Mesendoderm (in vitro differentiated cells): ENCODE measurements at regions not wholly inside any gene's neighbourhood (a gene's known extent, or its start where the extent isn't known, plus 50 kb on each side); places are given as distances from the start of the nearest gene placed in this dataset.

Experiments
- DNase-seq: peaks from one replicate; pipeline ENCODE4 v3.0.0; 2013
- H2AK5ac ChIP-seq: 2 replicates; pipeline ENCODE4 v1.6.1; 2013; ENCODE audit warnings: low read length, inconsistent platforms
- H2BK120ac ChIP-seq: 2 replicates; pipeline ENCODE4 v1.6.1; 2013; ENCODE audit warnings: low read depth, mild to moderate bottlenecking, low read length, moderate library complexity, mixed read lengths
- H2BK15ac ChIP-seq: replicated peaks from 2 replicates; pipeline ENCODE4 v1.6.1; 2013; ENCODE audit warnings: low read depth, mild to moderate bottlenecking, moderate library complexity
- H2BK5ac ChIP-seq: 2 replicates; pipeline ENCODE4 v1.6.1; 2013; ENCODE audit warnings: low read length, inconsistent platforms
- H3K18ac ChIP-seq: 2 replicates; pipeline ENCODE4 v1.6.1; 2013; ENCODE audit warnings: mild to moderate bottlenecking, low read length, mixed read lengths
- H3K23ac ChIP-seq: one replicate; pipeline ENCODE4 v1.6.1; 2013; ENCODE audit warnings: low read length
- H3K27ac ChIP-seq: 2 replicates; pipeline ENCODE4 v1.5.1; 2013; ENCODE audit warnings: low read depth, mild to moderate bottlenecking, inconsistent platforms, low read length, moderate library complexity
- H3K27me3 ChIP-seq: 2 replicates; pipeline ENCODE4 v1.6.1; 2013; ENCODE audit warnings: low read length, control low read depth, mild to moderate bottlenecking, inconsistent platforms; ENCODE audit not compliant: insufficient read depth, poor library complexity
- H3K36me3 ChIP-seq: 2 replicates; pipeline ENCODE4 v1.6.1; 2013; ENCODE audit warnings: low read length, inconsistent platforms; ENCODE audit not compliant: control insufficient read depth, insufficient read depth
- H3K4ac ChIP-seq: one replicate; pipeline ENCODE4 v1.6.1; 2013; ENCODE audit warnings: low read depth, mild to moderate bottlenecking, low read length, moderate library complexity
- H3K4me1 ChIP-seq: 2 replicates; pipeline ENCODE4 v1.6.1; 2013; ENCODE audit warnings: low read depth, low read length, inconsistent platforms; ENCODE audit not compliant: control insufficient read depth
- H3K4me2 ChIP-seq: 2 replicates; pipeline ENCODE4 v1.6.1; 2013; ENCODE audit warnings: low read length
- H3K4me3 ChIP-seq: 2 replicates; pipeline ENCODE4 v1.5.1; 2013; ENCODE audit warnings: mild to moderate bottlenecking, low read length
- H3K56ac ChIP-seq: one replicate; pipeline ENCODE4 v1.6.1; 2013; ENCODE audit warnings: low read length
- H3K79me1 ChIP-seq: 2 replicates; pipeline ENCODE4 v1.6.1; 2013; ENCODE audit warnings: low read length, inconsistent platforms
- H3K79me2 ChIP-seq: 2 replicates; pipeline ENCODE4 v1.6.1; 2013; ENCODE audit warnings: mild to moderate bottlenecking, low read length; ENCODE audit not compliant: control insufficient read depth, insufficient read depth
- H3K9ac ChIP-seq: 2 replicates; pipeline ENCODE4 v1.6.1; 2013; ENCODE audit warnings: low read length, inconsistent platforms
- H4K5ac ChIP-seq: one replicate; pipeline ENCODE4 v1.6.1; 2013; ENCODE audit warnings: low read length
- H4K8ac ChIP-seq: one replicate; pipeline ENCODE4 v1.6.1; 2013; ENCODE audit warnings: low read depth, mild to moderate bottlenecking, control low read depth, low read length, moderate library complexity
- WGBS: extraction: QIAGEN DNeasy Blood & Tissue Kit; methylation state at CpG from one replicate; pipeline ENCODE4 v1.1.7; 2013; ENCODE audit warnings: low lambda C conversion rate, missing lambda C conversion rate; ENCODE audit not compliant: insufficient coverage; ENCODE audit errors: extremely low coverage; 5-methylcytosine and 5-hydroxymethylcytosine counted together

DNA sequence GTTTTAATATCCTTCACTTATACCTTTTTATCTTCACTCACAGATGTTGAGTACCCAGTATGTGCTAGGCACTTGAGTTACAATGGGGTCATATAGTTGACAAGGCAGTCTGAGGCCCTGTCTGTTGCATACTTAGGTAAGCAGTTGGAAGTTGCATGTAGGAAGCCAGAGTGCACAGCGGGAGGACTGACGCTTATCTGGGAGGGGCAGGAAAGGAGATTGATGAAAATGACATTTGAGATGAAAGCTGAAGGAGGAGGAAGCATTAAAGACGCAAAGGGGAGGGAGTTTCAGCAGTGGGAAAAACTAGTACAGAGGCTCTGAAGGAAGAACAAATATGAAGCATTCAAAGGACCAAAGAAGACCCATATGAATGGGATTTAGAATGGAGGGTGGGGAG, 266.2 kb downstream of the HTR7 start:
- no peak for DNase-seq
- Histone ChIP-seq H2AK5ac (no peak overlapping the region), H3K4me2 (no peak overlapping the region), H3K23ac (no peak overlapping the region), H3K4me3 (no peak overlapping the region), H4K8ac (no peak overlapping the region), H3K4me1 (no peaks in the 10 kb centered on the region), H3K9ac (no peak overlapping the region), H3K79me2 (no peaks in the 10 kb centered on the region), H3K27me3 (no peaks in the 10 kb centered on the region), H3K27ac (no peak overlapping the region), H3K79me1 (no peaks in the 10 kb centered on the region), H4K5ac (no peak overlapping the region), H3K4ac (no peak overlapping the region), H3K56ac (no peak overlapping the region), H3K36me3 (no peaks in the 10 kb centered on the region), H3K18ac (no peak overlapping the region), H2BK5ac (no peak overlapping the region), H2BK15ac (no peak overlapping the region), H2BK120ac (no peak overlapping the region)
- no CpG with 5 or more reads among the region's 3 CpGs for WGBS

DNA sequence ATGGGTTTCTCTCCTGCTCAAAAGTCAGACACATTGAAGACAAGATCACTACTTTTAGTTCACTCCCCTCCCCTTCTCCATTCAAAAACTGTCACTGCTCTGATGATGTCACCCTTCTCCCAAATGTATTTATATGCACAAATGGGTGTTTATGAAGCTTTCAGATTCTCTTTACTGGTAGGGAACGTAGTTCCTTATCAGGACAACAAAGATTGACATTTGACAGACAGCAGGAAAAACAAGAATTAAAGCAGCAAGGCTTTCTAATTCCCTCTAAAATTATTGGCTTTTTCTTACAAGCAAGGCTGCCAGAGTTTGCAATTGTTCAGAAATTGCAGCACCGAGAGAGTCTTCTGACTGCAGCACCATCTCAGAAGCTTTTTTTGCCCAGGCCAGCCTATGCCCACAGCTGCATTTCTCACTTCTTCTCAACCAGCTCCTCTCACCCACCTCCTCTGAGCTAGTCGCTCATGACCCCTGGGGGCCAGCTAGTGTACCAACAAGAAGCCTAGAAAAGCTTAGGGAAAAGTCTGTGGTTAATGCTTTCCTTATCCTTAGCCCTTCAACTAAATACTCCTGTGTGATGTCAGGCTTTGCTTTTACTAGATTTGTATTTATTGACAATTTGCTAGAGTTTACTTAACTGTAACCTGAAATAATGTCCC, 265.1 kb downstream of the HTR7 start:
- Histone ChIP-seq H3K18ac (no peak overlapping the region), H3K4ac (no peak overlapping the region), H3K9ac (no peak overlapping the region), H3K56ac (no peak overlapping the region), H3K36me3 (no peaks in the 10 kb centered on the region), H3K4me3 (no peak overlapping the region), H2AK5ac (no peak overlapping the region), H4K8ac (no peak overlapping the region), H3K27me3 (no peaks in the 10 kb centered on the region), H3K79me1 (no peaks in the 10 kb centered on the region), H2BK15ac (no peak overlapping the region), H4K5ac (no peak overlapping the region), H3K4me2 (no peak overlapping the region), H3K79me2 (no peaks in the 10 kb centered on the region), H3K23ac (no peak overlapping the region), H3K4me1 (no peaks in the 10 kb centered on the region), H3K27ac (no peak overlapping the region), H2BK120ac (no peak overlapping the region), H2BK5ac (no peak overlapping the region)
- WGBS: no CpG with 5 or more reads among the region's 3 CpGs
- DNase-seq: peak; percentile 82

DNA sequence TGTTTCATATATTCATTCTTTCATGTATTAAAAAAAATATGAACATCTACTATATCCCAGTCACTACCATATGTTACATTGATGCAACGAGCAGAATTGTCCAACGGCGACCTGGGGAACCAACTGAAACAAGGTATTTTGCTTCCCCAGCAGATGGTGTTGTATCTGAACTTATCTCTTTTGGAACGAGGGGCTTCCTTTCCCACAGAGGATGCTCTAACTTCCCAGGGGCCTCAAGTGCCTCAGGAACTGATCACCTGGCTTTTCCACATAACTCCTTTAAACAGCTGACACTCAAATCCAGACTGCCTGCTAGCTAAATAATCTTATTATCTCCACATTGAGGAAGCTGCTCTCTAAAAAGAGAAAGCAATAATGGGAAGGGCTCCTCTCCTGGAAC, 259.3 kb downstream of the HTR7 start:
- Histone ChIP-seq H3K79me1 (no peaks in the 10 kb centered on the region), H3K4me2 (no peak overlapping the region), H3K79me2 (no peaks in the 10 kb centered on the region), H3K18ac (no peak overlapping the region), H4K5ac (no peak overlapping the region), H3K27ac (no peak overlapping the region), H3K4me1 (no peaks in the 10 kb centered on the region), H3K27me3 (no peaks in the 10 kb centered on the region), H2AK5ac (no peak overlapping the region), H3K36me3 (no peaks in the 10 kb centered on the region), H3K4me3 (no peak overlapping the region), H2BK15ac (no peak overlapping the region), H3K9ac (no peak overlapping the region), H2BK5ac (no peak overlapping the region), H3K23ac (no peak overlapping the region), H3K56ac (no peak overlapping the region), H2BK120ac (no peak overlapping the region), H3K4ac (no peak overlapping the region), H4K8ac (no peak overlapping the region)
- no CpG with 5 or more reads among the region's 4 CpGs for WGBS
- peak; percentile 28 for DNase-seq

DNA sequence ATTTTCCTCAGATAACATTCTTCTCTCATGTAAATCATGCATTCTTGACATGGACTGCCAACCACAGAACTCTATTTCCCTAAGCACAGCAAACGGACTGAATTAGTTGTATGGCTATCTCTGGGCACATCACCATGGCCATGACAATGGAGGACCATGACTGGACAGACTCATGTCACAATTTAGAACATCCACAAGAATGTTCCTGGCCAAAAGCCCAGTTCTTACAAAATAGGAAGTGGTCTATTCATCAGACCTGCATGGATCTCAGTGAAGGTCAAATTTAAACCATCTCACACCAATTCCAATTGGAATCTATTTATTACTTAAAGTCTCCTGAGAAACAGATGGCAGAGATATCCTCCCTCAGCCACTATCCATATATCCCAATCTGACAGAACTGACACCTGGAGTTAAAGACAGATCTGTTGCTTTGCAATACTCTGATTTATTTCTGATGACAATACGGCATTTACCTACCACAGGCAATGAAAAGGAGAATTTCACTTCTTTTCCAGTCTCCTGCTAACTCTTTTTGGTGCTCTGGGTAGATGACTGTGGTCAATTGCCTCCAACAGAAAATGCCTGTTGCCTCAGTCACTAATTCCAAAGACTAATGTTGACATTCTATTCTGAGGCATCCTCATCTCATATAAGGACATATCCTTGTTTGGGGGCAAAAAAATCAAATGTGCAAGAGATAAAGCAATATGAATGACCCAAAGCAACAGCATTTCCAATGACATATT, 254.8 kb downstream of the HTR7 start:
- Histone ChIP-seq H4K5ac (no peak overlapping the region), H3K27me3 (no peaks in the 10 kb centered on the region), H2BK5ac (no peak overlapping the region), H3K4me2 (no peak overlapping the region), H3K4ac (no peak overlapping the region), H3K9ac (no peak overlapping the region), H3K27ac (no peak overlapping the region), H3K4me1 (no peaks in the 10 kb centered on the region), H3K4me3 (no peak overlapping the region), H2BK15ac (no peak overlapping the region), H2AK5ac (no peak overlapping the region), H3K18ac (no peak overlapping the region), H4K8ac (no peak overlapping the region), H3K79me2 (no peaks in the 10 kb centered on the region), H2BK120ac (no peak overlapping the region), H3K56ac (no peak overlapping the region), H3K23ac (no peak overlapping the region), H3K36me3 (no peaks in the 10 kb centered on the region), H3K79me1 (no peaks in the 10 kb centered on the region)
- no CpG with 5 or more reads among the region's 2 CpGs for WGBS
- DNase-seq: peak; percentile 25

DNA sequence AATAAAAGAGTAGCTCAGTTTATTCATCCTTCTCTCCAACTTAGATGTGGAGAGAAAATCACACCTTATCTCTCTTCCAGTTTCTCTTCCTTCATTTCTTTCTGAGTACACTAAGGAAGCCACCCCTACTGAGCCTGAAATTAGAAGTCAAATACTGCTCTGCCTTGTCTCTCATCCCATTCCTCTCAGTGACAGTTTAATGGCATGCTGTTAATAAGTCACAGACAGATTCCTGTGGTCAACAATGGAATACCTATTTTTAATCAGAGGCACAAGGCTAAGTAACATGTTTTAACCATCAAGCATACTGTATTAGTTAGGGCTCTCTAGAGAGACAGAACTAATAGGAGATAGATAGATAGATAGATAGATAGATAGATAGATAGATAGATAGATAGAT, 253.2 kb downstream of the HTR7 start:
- no peaks in the 10 kb centered on the region for H3K79me2 ChIP-seq
- no peak overlapping the region for H3K18ac ChIP-seq
- H4K8ac ChIP-seq: no peak overlapping the region
- H3K4me1 ChIP-seq: no peaks in the 10 kb centered on the region
- H3K4ac ChIP-seq: no peak overlapping the region
- H3K79me1 ChIP-seq: no peaks in the 10 kb centered on the region
- H3K27me3 ChIP-seq: no peaks in the 10 kb centered on the region
- H2BK120ac ChIP-seq: no peak overlapping the region
- no peak overlapping the region for H2BK15ac ChIP-seq
- no peak overlapping the region for H3K9ac ChIP-seq
- no peak overlapping the region for H4K5ac ChIP-seq
- H3K36me3 ChIP-seq: no peaks in the 10 kb centered on the region
- H3K56ac ChIP-seq: no peak overlapping the region
- H3K4me3 ChIP-seq: no peak overlapping the region
- H2AK5ac ChIP-seq: no peak overlapping the region
- H3K23ac ChIP-seq: no peak overlapping the region
- no peak for DNase-seq
- H3K4me2 ChIP-seq: no peak overlapping the region
- no peak overlapping the region for H3K27ac ChIP-seq
- H2BK5ac ChIP-seq: no peak overlapping the region

DNA sequence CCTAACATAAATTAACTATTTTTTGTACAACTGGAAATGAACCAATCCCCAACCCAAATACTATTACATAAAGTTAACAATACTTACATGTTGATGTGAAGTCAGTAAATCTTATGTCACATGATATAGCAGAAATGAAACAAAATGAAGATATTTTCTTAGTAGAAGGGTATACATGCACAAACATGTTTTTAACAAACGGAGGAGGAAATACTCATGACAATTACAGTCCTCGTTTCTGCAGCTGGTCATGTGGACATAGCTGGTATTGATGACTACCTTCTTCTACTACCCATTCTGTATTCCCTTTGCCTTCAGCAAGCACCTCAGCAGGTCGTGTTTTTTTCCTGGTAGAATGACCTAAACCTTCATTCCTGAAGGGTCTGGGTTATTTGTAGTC, 252.3 kb downstream of the HTR7 start:
- no peaks in the 10 kb centered on the region for H3K79me1 ChIP-seq
- no peaks in the 10 kb centered on the region for H3K79me2 ChIP-seq
- no peak overlapping the region for H2AK5ac ChIP-seq
- H3K18ac ChIP-seq: no peak overlapping the region
- no peak overlapping the region for H2BK15ac ChIP-seq
- WGBS: no CpG with 5 or more reads among the region's 3 CpGs
- no peak overlapping the region for H3K56ac ChIP-seq
- no peak overlapping the region for H3K4me2 ChIP-seq
- no peaks in the 10 kb centered on the region for H3K27me3 ChIP-seq
- DNase-seq: no peak
- H3K4me1 ChIP-seq: no peaks in the 10 kb centered on the region
- no peak overlapping the region for H2BK120ac ChIP-seq
- no peak overlapping the region for H3K4ac ChIP-seq
- no peak overlapping the region for H4K5ac ChIP-seq
- H3K36me3 ChIP-seq: no peaks in the 10 kb centered on the region
- no peak overlapping the region for H3K9ac ChIP-seq
- no peak overlapping the region for H3K4me3 ChIP-seq
- H2BK5ac ChIP-seq: no peak overlapping the region
- no peak overlapping the region for H4K8ac ChIP-seq
- H3K27ac ChIP-seq: no peak overlapping the region
- no peak overlapping the region for H3K23ac ChIP-seq
